H1 (cell line): ENCODE measurements at regions not wholly inside any gene's neighbourhood (a gene's known extent, or its start where the extent isn't known, plus 50 kb on each side); places are given as distances from the start of the nearest gene placed in this dataset.

Source experiments
- CTCF ChIA-PET: fragments of 300-600 bp; sonication (Branson Sonifier 250); formaldehyde crosslinking; loops from one replicate; lab custom pipeline; 2021; ENCODE audit not compliant: partially characterized antibody; lab: Charles Lee
- POLR2A ChIA-PET: fragments of 300-600 bp; sonication (Branson Sonifier 250); formaldehyde crosslinking; loops from one replicate; lab custom pipeline; 2021; ENCODE audit warnings: inconsistent platforms; ENCODE audit not compliant: partially characterized antibody; lab: Charles Lee
- DNase-seq, 2 experiments: peaks; one replicate each; pipeline versions ENCODE4 v3.0.0 to v3.0.0-alpha.2; 2010 to 2022; ENCODE audit warnings: low spot score in 2 of 2, low read depth in 1 of 2, mixed read lengths in 1 of 2
- FAIRE-seq: peaks from 2 replicates; lab custom pipeline; 2011; peaks lifted over from hg19 to GRCh38; lab: Jason Lieb, UNC
- H2AFZ ChIP-seq: 2 replicates; pipeline ENCODE4 v1.8.1; 2012; ENCODE audit warnings: low read length, inconsistent platforms
- H2AK5ac ChIP-seq: 2 replicates; pipeline ENCODE4 v1.6.1; 2013; ENCODE audit warnings: low read depth, low read length
- H2BK120ac ChIP-seq: replicated peaks from 2 replicates; pipeline ENCODE3; 2013; ENCODE audit warnings: low read depth, low read length, inconsistent platforms
- H2BK12ac ChIP-seq: 2 replicates; pipeline ENCODE4 v1.6.1; 2013; ENCODE audit warnings: low read depth, low read length
- H2BK15ac ChIP-seq: 2 replicates; pipeline ENCODE4 v1.6.1; 2013; ENCODE audit warnings: low read length
- H2BK20ac ChIP-seq: 2 replicates; pipeline ENCODE4 v1.6.1; 2013; ENCODE audit warnings: low read length
- H2BK5ac ChIP-seq: 2 replicates; pipeline ENCODE4 v1.6.1; 2013; ENCODE audit warnings: low read depth, low read length
- H3K14ac ChIP-seq: 2 replicates; pipeline ENCODE4 v1.6.1; 2013; ENCODE audit warnings: inconsistent platforms; ENCODE audit not compliant: insufficient read length
- H3K18ac ChIP-seq: 2 replicates; pipeline ENCODE4 v1.6.1; 2013; ENCODE audit warnings: low read length; ENCODE audit errors: extremely low read depth
- H3K23ac ChIP-seq: 2 replicates; pipeline ENCODE4 v1.6.1; 2013; ENCODE audit warnings: inconsistent platforms; ENCODE audit not compliant: insufficient read length
- H3K23me2 ChIP-seq: 2 replicates; pipeline ENCODE4 v1.6.1; 2013; ENCODE audit warnings: low read depth, low read length
- H3K27ac ChIP-seq: 2 replicates; pipeline ENCODE4 v1.6.1; 2011; ENCODE audit warnings: low read depth, low read length, inconsistent platforms
- H3K27me3 ChIP-seq, 4 experiments: replicated peaks in 1 of 4; 1 replicate in 1 of 4; 2 replicates in 3 of 4; pipeline versions ENCODE4 v1.6.1 to v1.8.1; 2011 to 2013; ENCODE audit warnings: low read length in 3 of 4, mild to moderate bottlenecking in 3 of 4, inconsistent platforms in 2 of 4, mixed read lengths in 2 of 4, moderate library complexity in 1 of 4; ENCODE audit not compliant: control insufficient read depth in 3 of 4, insufficient read depth in 3 of 4; ENCODE audit errors: extremely low read depth in 1 of 4
- H3K36me3 ChIP-seq, 4 experiments: 2 replicates each; pipeline versions ENCODE4 v1.6.1 to v1.8.1; 2011 to 2013; ENCODE audit warnings: mild to moderate bottlenecking in 4 of 4, low read length in 3 of 4, moderate library complexity in 2 of 4, control low read depth in 1 of 4, inconsistent platforms in 1 of 4; ENCODE audit not compliant: insufficient read depth in 4 of 4, control insufficient read depth in 2 of 4
- H3K4ac ChIP-seq: replicated peaks from 2 replicates; pipeline ENCODE3; 2013; ENCODE audit warnings: low read length, low read depth, mixed read lengths, inconsistent platforms; ENCODE audit not compliant: insufficient read length
- H3K4me1 ChIP-seq, 4 experiments: replicated peaks in 1 of 4; 1 replicate in 1 of 4; 2 replicates in 3 of 4; pipeline versions ENCODE4 v1.6.1 to v1.8.1; 2011 to 2013; ENCODE audit warnings: low read length in 3 of 4, inconsistent platforms in 2 of 4, mixed read lengths in 1 of 4; ENCODE audit not compliant: insufficient read depth in 4 of 4, control insufficient read depth in 3 of 4
- H3K4me2 ChIP-seq, 2 experiments: 2 replicates each; pipeline versions ENCODE4 v1.6.1 to v1.8.1; 2011 to 2013; ENCODE audit warnings: low read depth in 2 of 2, low read length in 2 of 2, control low read depth in 1 of 2, inconsistent platforms in 1 of 2, mild to moderate bottlenecking in 1 of 2; ENCODE audit not compliant: insufficient read depth in 1 of 2
- H3K4me3 ChIP-seq, 4 experiments: fragments of 200-600, 300-600 bp in 1 of 4; sonication (generic), shearing (Covaris generic), sonication (Bioruptor Twin) in 1 of 4; 2 replicates each; pipeline versions ENCODE4 v1.5.1 to v1.8.1; 2011 to 2016; ENCODE audit warnings: low read length in 4 of 4, low read depth in 3 of 4, control low read depth in 2 of 4, inconsistent platforms in 2 of 4, mild to moderate bottlenecking in 2 of 4, mixed read lengths in 1 of 4, moderate library complexity in 1 of 4; ENCODE audit not compliant: insufficient read depth in 2 of 4; ENCODE audit errors: extremely low read depth in 1 of 4
- H3K56ac ChIP-seq: replicated peaks from 2 replicates; pipeline ENCODE3; 2013; ENCODE audit warnings: low read depth, mild to moderate bottlenecking, mixed read lengths, low read length, inconsistent platforms; ENCODE audit not compliant: insufficient read length
- H3K79me1 ChIP-seq: 2 replicates; pipeline ENCODE4 v1.6.1; 2013; ENCODE audit warnings: low read depth, low read length, control low read depth
- H3K79me2 ChIP-seq, 2 experiments: 2 replicates each; pipeline versions ENCODE4 v1.6.1 to v1.8.1; 2012 to 2013; ENCODE audit warnings: low read length in 2 of 2, mild to moderate bottlenecking in 2 of 2, inconsistent platforms in 1 of 2; ENCODE audit not compliant: insufficient read depth in 2 of 2, control insufficient read depth in 1 of 2
- H3K9ac ChIP-seq, 4 experiments: replicated peaks in 1 of 4; 1 replicate in 1 of 4; 2 replicates in 3 of 4; pipeline versions ENCODE4 v1.6.1 to v1.8.1; 2011 to 2013; ENCODE audit warnings: low read depth in 3 of 4, low read length in 3 of 4, control low read depth in 2 of 4, mild to moderate bottlenecking in 2 of 4, moderate library complexity in 2 of 4, inconsistent platforms in 1 of 4; ENCODE audit errors: extremely low read depth in 1 of 4
- H3K9me3 ChIP-seq, 2 experiments: 2 replicates each; pipeline versions ENCODE4 v1.6.1 to v1.8.1; 2012 to 2013; ENCODE audit warnings: mild to moderate bottlenecking in 2 of 2, moderate library complexity in 2 of 2, control low read depth in 1 of 2, inconsistent platforms in 1 of 2, low read depth in 1 of 2, low read length in 1 of 2, mixed read lengths in 1 of 2; ENCODE audit not compliant: insufficient read depth in 2 of 2
- H4K20me1 ChIP-seq, 2 experiments: replicated peaks in 1 of 2; 2 replicates each; pipeline versions ENCODE3 to v1.8.1; 2011 to 2013; ENCODE audit warnings: inconsistent platforms in 2 of 2, low read length in 2 of 2, mild to moderate bottlenecking in 1 of 2; ENCODE audit not compliant: insufficient read depth in 2 of 2, control insufficient read depth in 1 of 2
- H4K5ac ChIP-seq: 2 replicates; pipeline ENCODE4 v1.6.1; 2013; ENCODE audit warnings: low read length, low read depth, mixed read lengths, inconsistent platforms; ENCODE audit not compliant: insufficient read length
- H4K8ac ChIP-seq: 2 replicates; pipeline ENCODE4 v1.8.0; 2013; ENCODE audit warnings: mild to moderate bottlenecking, moderate library complexity, low read length, inconsistent platforms; ENCODE audit not compliant: insufficient read depth; ENCODE audit errors: extremely low read depth
- H4K91ac ChIP-seq: replicated peaks from 2 replicates; pipeline ENCODE3; 2013; ENCODE audit warnings: low read length, mixed read lengths, inconsistent platforms; ENCODE audit not compliant: insufficient read length
- BCL11A ChIP-seq, 2 experiments: IDR thresholded peaks; one replicate each; pipeline ENCODE4 v1.6.1; 2011; ENCODE audit warnings: low read depth in 2 of 2, low read length in 2 of 2, mild to moderate bottlenecking in 2 of 2
- CTCF ChIP-seq, 3 experiments: IDR thresholded peaks; 1 replicate in 2 of 3; 2 replicates in 1 of 3; pipeline versions ENCODE4 v1.5.1 to v1.6.1; 2011; ENCODE audit warnings: low read length in 3 of 3, mild to moderate bottlenecking in 3 of 3, inconsistent platforms in 2 of 3, low read depth in 1 of 3, moderate library complexity in 1 of 3; ENCODE audit not compliant: insufficient read depth in 1 of 3; ENCODE audit errors: control extremely low read depth in 1 of 3
- HDAC6 ChIP-seq: IDR thresholded peaks from one replicate; pipeline ENCODE4 v1.7.1; 2012; ENCODE audit warnings: low read depth, mild to moderate bottlenecking, inconsistent platforms, low read length, moderate library complexity
- POLR2AphosphoS5 ChIP-seq: IDR thresholded peaks from 2 replicates; pipeline ENCODE4 v1.6.1; 2011; ENCODE audit warnings: low read depth, low read length
- POU5F1 ChIP-seq: IDR thresholded peaks from 2 replicates; pipeline ENCODE4 v1.6.1; 2011; ENCODE audit warnings: low read depth, mild to moderate bottlenecking, low read length, moderate library complexity
- RAD21 ChIP-seq, 2 experiments: IDR thresholded peaks in 1 of 2; conservative IDR thresholded peaks in 1 of 2; 2 replicates each; pipeline ENCODE4 v1.6.1; 2011; ENCODE audit warnings: low read depth in 2 of 2, low read length in 2 of 2, improper control_type of control experiment in 1 of 2, inconsistent platforms in 1 of 2, mild to moderate bottlenecking in 1 of 2, moderate library complexity in 1 of 2
- RXRA ChIP-seq: IDR thresholded peaks from 2 replicates; pipeline ENCODE4 v1.6.1; 2011; ENCODE audit warnings: low read depth, mild to moderate bottlenecking, low read length, moderate library complexity; ENCODE audit not compliant: insufficient read depth
- SP4 ChIP-seq: IDR thresholded peaks from 2 replicates; pipeline ENCODE4 v1.6.1; 2012; ENCODE audit warnings: low read length, inconsistent platforms
- ZNF274 ChIP-seq: IDR thresholded peaks from 2 replicates; pipeline ENCODE4 v1.7.0; 2012; ENCODE audit warnings: low read length, borderline replicate concordance; ENCODE audit errors: extremely low read depth
- WGBS, 2 experiments: shearing (Covaris generic) in 1 of 2; methylation state at CpG; one replicate each; pipeline versions ENCODE4 v1.1.6 to v1.1.7; 2013 to 2015; ENCODE audit warnings: low lambda C conversion rate in 2 of 2, mixed read lengths in 2 of 2, inconsistent platforms in 1 of 2, low coverage in 1 of 2, missing lambda C conversion rate in 1 of 2; ENCODE audit not compliant: insufficient replicate concordance in 2 of 2, insufficient coverage in 1 of 2, insufficient read length in 1 of 2; ENCODE audit errors: extremely low coverage in 1 of 2, missing lambda C conversion rate in 1 of 2; 5-methylcytosine and 5-hydroxymethylcytosine counted together

GRCh38 chr13:81872581-81872980, 1531.7 kb upstream of the SPRY2 start:
- Histone ChIP-seq H3K18ac (peak overlapping the region; percentile 62; the same call in 1 of the 2 replicates), H3K27me3 (no peaks in the 10 kb centered on the region), H2AK5ac (no peak overlapping the region), H2BK120ac (peak overlapping the region; percentile 100), H4K8ac (no peak overlapping the region), H2AFZ (no peak overlapping the region), H4K20me1 (no peaks in the 10 kb centered on the region), H3K23me2 (no peaks in the 10 kb centered on the region; the same call in 1 of the 2 replicates), H3K14ac (no peak overlapping the region), H3K4me3 (no peak overlapping the region), H3K56ac (peak overlapping the region; percentile 49), H3K79me2 (no peaks in the 10 kb centered on the region), H3K23ac (no peak overlapping the region), H3K27ac (no peak overlapping the region), H4K5ac (peak overlapping the region; percentile 95), H3K4ac (no peak overlapping the region), H3K79me1 (no peaks in the 10 kb centered on the region), H2BK5ac (peak overlapping the region; percentile 72; the same call in 1 of the 2 replicates), H4K91ac (peak overlapping the region; percentile 87), H3K4me1 (peaks cover 0 to 23% (median 13%) of the 10 kb centered on the region in 4 experiments; a peak in 4 of 7 replicates), H2BK12ac (peak overlapping the region; percentile 18; the same call in 1 of the 2 replicates), H3K36me3 (no peaks in the 10 kb centered on the region; a peak in 2 of 8 replicates), H3K4me2 (no peak overlapping the region), H2BK15ac (no peak overlapping the region), H3K9me3 (no peaks in the 10 kb centered on the region), H2BK20ac (peak overlapping the region; percentile 94; the same call in 1 of the 2 replicates), H3K9ac (no peak overlapping the region)
- TF ChIP-seq RXRA: no peak
- TF ChIP-seq ZNF274: no peak
- no peak for TF ChIP-seq SP4
- no peak for TF ChIP-seq BCL11A (IDR thresholded peaks at IDR 0.05; ENCODE audit: low read depth in 2 of 2, low read length in 2 of 2)
- TF ChIP-seq POU5F1: no peak
- TF ChIP-seq RAD21 (IDR thresholded peaks at IDR 0.05 in 1 of 2, conservative IDR thresholded peaks at IDR 0.05 in 1 of 2; ENCODE audit: low read depth in 2 of 2, low read length in 2 of 2): peak; percentile 77 to 84
- peak in 2 of 3 experiments; percentile 36 to 55; a peak in 2 of 4 replicates for TF ChIP-seq CTCF (IDR thresholded peaks at IDR 0.05; ENCODE audit: control extremely low read depth in 1 of 3, insufficient read depth in 1 of 3, low read depth in 1 of 3, low read length in 3 of 3)
- no peak for TF ChIP-seq POLR2AphosphoS5
- no peak for TF ChIP-seq HDAC6
- FAIRE-seq (no peak), DNase-seq (no peak)
- POLR2A ChIA-PET: interaction anchor here (1.2 kb wide), 1 partner anchor 62 kb away, joined by 3 read pairs; no protein-coding TSS in a partner anchor
- CTCF ChIA-PET: interaction anchor here (0.7 to 2.2 kb wide), 17 partner anchors 9 to 811 kb away, joined by 3 to 11 read pairs (median 4); no protein-coding TSS in a partner anchor
- 16% methylated on average over 3 of the region's 3 CpGs; no CpG with 5 or more reads in 1 of the 2 experiments for WGBS, 2 experiments
